Endodermal cell (in vitro differentiated cells): ENCODE measurements at regions not wholly inside any gene's neighbourhood (a gene's known extent, or its start where the extent isn't known, plus 50 kb on each side); places are given as distances from the start of the nearest gene placed in this dataset.

Experiments
- DNase-seq: peaks from one replicate; pipeline ENCODE4 v3.0.0-alpha.2; 2017
- H3K27ac ChIP-seq: 2 replicates; pipeline ENCODE4 v1.5.1; 2013; ENCODE audit warnings: mild to moderate bottlenecking, low read depth, low read length, moderate library complexity
- H3K27me3 ChIP-seq: 2 replicates; pipeline ENCODE4 v1.6.1; 2013; ENCODE audit warnings: mild to moderate bottlenecking, low read length, moderate library complexity; ENCODE audit not compliant: insufficient read depth, control insufficient read depth, poor library complexity, severe bottlenecking
- H3K36me3 ChIP-seq: 2 replicates; pipeline ENCODE4 v1.7.0; 2013; ENCODE audit warnings: mild to moderate bottlenecking, low read length, moderate library complexity; ENCODE audit not compliant: control insufficient read depth, insufficient read depth
- H3K4me1 ChIP-seq: one replicate; pipeline ENCODE4 v1.7.0; 2013; ENCODE audit warnings: low read length; ENCODE audit not compliant: control insufficient read depth, insufficient read depth
- H3K4me3 ChIP-seq: 2 replicates; pipeline ENCODE4 v1.5.1; 2013; ENCODE audit warnings: mild to moderate bottlenecking, low read length, moderate library complexity
- H3K9ac ChIP-seq: 2 replicates; pipeline ENCODE4 v1.6.1; 2013; ENCODE audit warnings: mild to moderate bottlenecking, low read length, moderate library complexity; ENCODE audit not compliant: poor library complexity, severe bottlenecking; ENCODE audit errors: extremely low read depth
- H3K9me3 ChIP-seq: 2 replicates; pipeline ENCODE4 v1.6.1; 2013; ENCODE audit warnings: mild to moderate bottlenecking, low read length, moderate library complexity; ENCODE audit not compliant: control insufficient read depth
- H3K27ac Mint-ChIP-seq: 2 replicates; pipeline ENCODE4 v1.8.0; 2020; ENCODE audit warnings: mixed read lengths
- H3K27me3 Mint-ChIP-seq: 2 replicates; pipeline ENCODE4 v1.8.0; 2021; ENCODE audit warnings: mild to moderate bottlenecking, mixed read lengths; ENCODE audit not compliant: insufficient read depth
- H3K36me3 Mint-ChIP-seq: 2 replicates; pipeline ENCODE4 v1.8.0; 2020; ENCODE audit warnings: low read depth, mixed read lengths
- H3K4me1 Mint-ChIP-seq: 2 replicates; pipeline ENCODE4 v1.8.0; 2020; ENCODE audit warnings: mixed read lengths
- H3K4me3 Mint-ChIP-seq: 2 replicates; pipeline ENCODE4 v1.8.0; 2020; ENCODE audit warnings: mild to moderate bottlenecking, moderate library complexity, mixed read lengths
- H3K9me3 Mint-ChIP-seq: 2 replicates; pipeline ENCODE4 v1.8.0; 2020; ENCODE audit warnings: mild to moderate bottlenecking, mixed read lengths
- CTCF ChIP-seq: fragments of 200-600 bp; sonication (generic); conservative IDR thresholded peaks from 2 replicates; pipeline ENCODE4 v1.5.0; 2021; ENCODE audit warnings: antibody characterized with exemption, mild to moderate bottlenecking
- WGBS, 2 experiments: methylation state at CpG; one replicate each; pipeline versions ENCODE4 v1.1.5 to v1.1.7; 2013; ENCODE audit warnings: missing lambda C conversion rate in 2 of 2, mixed read lengths in 1 of 2; ENCODE audit not compliant: insufficient coverage in 1 of 2, insufficient read length in 1 of 2; 5-methylcytosine and 5-hydroxymethylcytosine counted together

- no peak overlapping the region for H3K4me3 ChIP-seq
- H3K4me3 Mint-ChIP-seq: no peak overlapping the region
- H3K36me3 ChIP-seq: no peaks in the 10 kb centered on the region
- 83 to 86% methylated on average over 1 to 3 of the region's 3 CpGs for WGBS, 2 experiments
- H3K27me3 Mint-ChIP-seq: no peaks in the 10 kb centered on the region
- no peak overlapping the region for H3K27ac ChIP-seq
- peaks cover 3% of the 10 kb centered on the region for H3K4me1 Mint-ChIP-seq
- H3K9me3 ChIP-seq: no peaks in the 10 kb centered on the region
- no peak overlapping the region for H3K27ac Mint-ChIP-seq
- H3K9ac ChIP-seq: no peak overlapping the region
- H3K36me3 Mint-ChIP-seq: no peaks in the 10 kb centered on the region
- TF ChIP-seq CTCF: no peak
- H3K27me3 ChIP-seq: no peaks in the 10 kb centered on the region
- H3K4me1 ChIP-seq: no peaks in the 10 kb centered on the region
- H3K9me3 Mint-ChIP-seq: peaks cover 6% of the 10 kb centered on the region
- no peak for DNase-seq
Observed at GRCh38 chr12:11568155-11568761, 81.2 kb upstream of the ETV6 start.

GRCh38 chr12:11568762-11569478 is 80.6 kb upstream of the ETV6 start:
- Mint-ChIP-seq H3K9me3 (peaks cover 12% of the 10 kb centered on the region), H3K27ac (no peak overlapping the region), H3K4me1 (peaks cover 3% of the 10 kb centered on the region), H3K36me3 (no peaks in the 10 kb centered on the region), H3K27me3 (no peaks in the 10 kb centered on the region), H3K4me3 (no peak overlapping the region)
- Histone ChIP-seq H3K27me3 (no peaks in the 10 kb centered on the region), H3K4me3 (no peak overlapping the region), H3K27ac (no peak overlapping the region), H3K4me1 (no peaks in the 10 kb centered on the region), H3K36me3 (no peaks in the 10 kb centered on the region), H3K9me3 (peaks cover 7% of the 10 kb centered on the region), H3K9ac (no peak overlapping the region)
- WGBS, 2 experiments: 92 to 95% methylated on average over 7 to 8 of the region's 8 CpGs
- DNase-seq: no peak
- TF ChIP-seq CTCF: no peak

DNA sequence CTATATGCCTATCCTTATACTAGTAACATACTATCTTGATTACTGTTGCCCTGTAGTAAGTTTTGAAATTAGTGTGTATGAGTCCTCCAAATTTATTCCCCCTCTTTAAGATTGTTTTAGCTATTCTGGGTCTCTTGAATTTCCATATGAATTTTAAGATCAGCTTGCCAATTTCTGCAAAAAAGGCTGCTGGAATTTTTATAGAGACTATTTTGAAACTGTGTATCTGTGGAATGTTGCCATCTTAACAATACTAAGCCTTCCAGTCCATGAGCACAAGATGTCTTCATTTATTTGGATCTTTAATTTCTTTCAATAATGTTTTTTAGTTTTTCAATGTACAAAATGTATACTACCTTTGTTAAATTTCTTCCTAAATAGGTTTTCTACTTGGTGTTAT is 79.8 kb upstream of the ETV6 start:
- Mint-ChIP-seq H3K27me3 (no peaks in the 10 kb centered on the region), H3K36me3 (no peaks in the 10 kb centered on the region), H3K9me3 (peaks cover 16% of the 10 kb centered on the region), H3K27ac (no peak overlapping the region), H3K4me1 (peaks cover 3% of the 10 kb centered on the region), H3K4me3 (no peak overlapping the region)
- Histone ChIP-seq H3K9ac (no peak overlapping the region), H3K27ac (no peak overlapping the region), H3K4me3 (no peak overlapping the region), H3K27me3 (no peaks in the 10 kb centered on the region), H3K4me1 (no peaks in the 10 kb centered on the region), H3K36me3 (no peaks in the 10 kb centered on the region), H3K9me3 (peaks cover 15% of the 10 kb centered on the region)
- no peak for TF ChIP-seq CTCF
- DNase-seq: no peak
